A549 (cell line): ENCODE measurements at regions not wholly inside any gene's neighbourhood (a gene's known extent, or its start where the extent isn't known, plus 50 kb on each side); places are given as distances from the start of the nearest gene placed in this dataset.

Experiments
- CEBPB ChIP-seq, 2 experiments: fragments of >200 bp in 1 of 2; sonication (Bioruptor Twin) in 1 of 2; formaldehyde crosslinking in 1 of 2; IDR thresholded peaks; 2 replicates each; pipeline ENCODE4 v1.6.1; 2012 to 2016
- CTCF ChIP-seq: fragments of >200 bp; sonication (Bioruptor Twin); formaldehyde crosslinking; IDR thresholded peaks from 3 replicates; pipeline ENCODE4 v1.5.1; 2016
- HEYL ChIP-seq: fragments of 250-450 bp; sonication (Bioruptor Pico); IDR thresholded peaks from 2 replicates; pipeline ENCODE4 v1.8.0; 2021; ENCODE audit warnings: mild to moderate bottlenecking, moderate library complexity
- KDM1A ChIP-seq: fragments of 200-600 bp; sonication (generic); IDR thresholded peaks from 2 replicates; pipeline ENCODE4 v1.6.1; 2016; ENCODE audit warnings: low read depth, mild to moderate bottlenecking
- POLR2A ChIP-seq: IDR thresholded peaks from 2 replicates; pipeline ENCODE4 v1.6.1; 2012; ENCODE audit warnings: mild to moderate bottlenecking, low read length
- RAD21 ChIP-seq, 2 experiments: fragments of >200 bp in 1 of 2; sonication (Bioruptor Twin) in 1 of 2; formaldehyde crosslinking in 1 of 2; IDR thresholded peaks in 1 of 2; conservative IDR thresholded peaks in 1 of 2; 2 replicates in 1 of 2; 3 replicates in 1 of 2; pipeline ENCODE4 v1.6.1; 2012 to 2018; ENCODE audit warnings: inconsistent platforms in 1 of 2

- TF ChIP-seq CTCF = no peak
- no peak for TF ChIP-seq KDM1A
- no peak for TF ChIP-seq RAD21 (conservative IDR thresholded peaks at IDR 0.05 in 1 of 2, IDR thresholded peaks at IDR 0.05 in 1 of 2)
- no peak for TF ChIP-seq HEYL
- TF ChIP-seq CEBPB (IDR thresholded peaks at IDR 0.05) = no peak
- no peak for TF ChIP-seq POLR2A
These were observed 79.6 kb downstream of the LSM5 start for GRCh38 chr7:32410545-32410944.
